Activated CD4-positive, alpha-beta T cell treated with anti-CD3 and anti-CD28 coated beads, Interleukin-10, Interleukin-2, amounts not matched to agents 100 ng/mL and 50 ng/mL, durations not matched to agents 16 hours and 8 hours (primary cell): ENCODE measurements at regions not wholly inside any gene's neighbourhood (a gene's known extent, or its start where the extent isn't known, plus 50 kb on each side); places are given as distances from the start of the nearest gene placed in this dataset.

Source experiments
- DNase-seq: peaks from one replicate; pipeline ENCODE4 v3.0.0-alpha.2; 2020

- DNase-seq: no peak
Observed at GRCh38 chr3:79910337-79910736, 142.5 kb upstream of the ROBO1 start.

- no peak for DNase-seq
Observed at GRCh38 chr3:79906106-79906505, 138.3 kb upstream of the ROBO1 start.

- DNase-seq: no peak
Observed at GRCh38 chr3:79902151-79902550, 134.4 kb upstream of the ROBO1 start.

GRCh38 chr3:79898907-79899306 lies 131.1 kb upstream of the ROBO1 start:
- DNase-seq: no peak

- no peak for DNase-seq
Observed at GRCh38 chr3:79896086-79896485, 128.3 kb upstream of the ROBO1 start.

- DNase-seq: no peak
Observed at GRCh38 chr3:79887213-79887612, 119.4 kb upstream of the ROBO1 start.

GRCh38 chr3:79886204-79886603 lies 118.4 kb upstream of the ROBO1 start:
- no peak for DNase-seq

GRCh38 chr3:79885407-79885806 lies 117.6 kb upstream of the ROBO1 start:
- DNase-seq: no peak

GRCh38 chr3:79884354-79884753 lies 116.6 kb upstream of the ROBO1 start:
- DNase-seq: no peak

- no peak for DNase-seq
Observed at GRCh38 chr3:79881431-79881830, 113.6 kb upstream of the ROBO1 start.

GRCh38 chr3:79878708-79879107 lies 110.9 kb upstream of the ROBO1 start:
- DNase-seq: no peak

- DNase-seq: no peak
Observed at GRCh38 chr3:79874646-79875045, 106.8 kb upstream of the ROBO1 start.

GRCh38 chr3:79872483-79872882 lies 104.7 kb upstream of the ROBO1 start:
- no peak for DNase-seq

GRCh38 chr3:79871656-79872055 lies 103.9 kb upstream of the ROBO1 start:
- DNase-seq: no peak

- no peak for DNase-seq
Observed at GRCh38 chr3:79870313-79870620, 102.5 kb upstream of the ROBO1 start.

GRCh38 chr3:79869461-79870312 lies 101.9 kb upstream of the ROBO1 start:
- DNase-seq: no peak

- DNase-seq: no peak
Observed at GRCh38 chr3:79866162-79866561, 98.4 kb upstream of the ROBO1 start.

GRCh38 chr3:79864077-79864476 lies 96.3 kb upstream of the ROBO1 start:
- no peak for DNase-seq

- no peak for DNase-seq
Observed at GRCh38 chr3:79848876-79849275, 81.1 kb upstream of the ROBO1 start.

GRCh38 chr3:79847928-79848327 lies 80.1 kb upstream of the ROBO1 start:
- DNase-seq: no peak

GRCh38 chr3:79846148-79846933 lies 78.5 kb upstream of the ROBO1 start:
- peak; percentile 6 for DNase-seq

- DNase-seq: no peak
Observed at GRCh38 chr3:79845546-79845945, 77.7 kb upstream of the ROBO1 start.

GRCh38 chr3:79844176-79844575 lies 76.4 kb upstream of the ROBO1 start:
- DNase-seq: no peak

- no peak for DNase-seq
Observed at GRCh38 chr3:79843180-79843579, 75.4 kb upstream of the ROBO1 start.

GRCh38 chr3:79835701-79836100 lies 67.9 kb upstream of the ROBO1 start:
- DNase-seq: no peak
